ENCODE measurements at regions not wholly inside any gene's neighbourhood (a gene's known extent, or its start where the extent isn't known, plus 50 kb on each side); places are given as distances from the start of the nearest gene placed in this dataset.

GRCh38 chr5:77881528-77881927 is 105.4 kb upstream of the TBCA start:
- H2BK120ac ChIP-seq (ENCODE audit: low read depth, low read length), result peak overlapping the region; percentile 50
- H3K4me3 ChIP-seq (ENCODE audit: insufficient read depth, low read depth, low read length), result no peak overlapping the region
- H3K9me1 ChIP-seq (ENCODE audit: insufficient read depth, low read length), result peaks cover 4% of the 10 kb centered on the region; the same call in 1 of the 2 replicates
- no peaks in the 10 kb centered on the region for H3K9me3 ChIP-seq (ENCODE audit: control insufficient read depth, insufficient read depth, low read length)
- in situ Hi-C loops (cut with MboI; ENCODE audit: low sequenced_read_pairs), result no loop called here
- TF ChIP-seq MAFK (IDR thresholded peaks at IDR 0.05; ENCODE audit: low read depth, low read length) (no peak), ELK1 (IDR thresholded peaks at IDR 0.05; ENCODE audit: borderline replicate concordance, low read depth, low read length) (no peak), POLR2A (IDR thresholded peaks at IDR 0.05; ENCODE audit: low read depth, low read length) (no peak), RFX5 (IDR thresholded peaks at IDR 0.05; ENCODE audit: low read depth, low read length) (no peak), SMC3 (IDR thresholded peaks at IDR 0.05; ENCODE audit: low read depth, low read length) (no peak), BHLHE40 (IDR thresholded peaks at IDR 0.05; ENCODE audit: low read depth, low read length) (no peak), CTCF (conservative IDR thresholded peaks at IDR 0.05; ENCODE audit: low read depth, low read length) (no peak), FOS (IDR thresholded peaks at IDR 0.05; ENCODE audit: low read depth, low read length) (no peak)
- ChIA-PET POLR2A (ENCODE audit: unreplicated experiment) (no interaction called here), CTCF (no interaction called here)
- H4K8ac ChIP-seq (ENCODE audit: low read depth in 2 of 2, low read length in 2 of 2), result peak overlapping the region in 1 of 2 experiments; percentile 36; a peak in 2 of 4 replicates
- H3K18ac ChIP-seq (ENCODE audit: low read depth, low read length), result peak overlapping the region; percentile 2; the same call in 1 of the 2 replicates
- H3K14ac ChIP-seq (replicated peaks; ENCODE audit: low read depth, low read length), result no peak overlapping the region; the same call in 1 of the 2 replicates
- no peak overlapping the region for H4K5ac ChIP-seq (ENCODE audit: low read depth, low read length)
- peak overlapping the region; percentile 73; the same call in 2 of the 3 replicates for H2BK15ac ChIP-seq (ENCODE audit: low read depth, low read length)
- H2AFZ ChIP-seq (replicated peaks; ENCODE audit: low read length, poor library complexity), result no peak overlapping the region
- H2BK5ac ChIP-seq (ENCODE audit: low read depth, low read length, poor library complexity, severe bottlenecking), result no peak overlapping the region
- no peaks in the 10 kb centered on the region for H3K27me3 ChIP-seq (ENCODE audit: control insufficient read depth, insufficient read depth, low read length)
- no peak overlapping the region for H3K27ac ChIP-seq (ENCODE audit: insufficient read depth, low read length)
- H4K20me1 ChIP-seq (ENCODE audit: insufficient read depth, low read length), result no peaks in the 10 kb centered on the region
- H3K79me1 ChIP-seq (ENCODE audit: low read depth in 1 of 2, low read length in 2 of 2), result no peaks in the 10 kb centered on the region
- WGBS, 2 experiments (ENCODE audit: extremely low coverage in 2 of 2, insufficient read length in 1 of 2), result 88% methylated on average over 3 of the region's 7 CpGs; no CpG with 5 or more reads in 1 of the 2 experiments
- intact Hi-C loops (cut with micrococcal nuclease), result no loop called here
- dilution Hi-C loops (cut with HindIII; ENCODE audit: low sequenced_read_pairs, unreplicated experiment), result no loop called here
- H3K4me1 ChIP-seq (ENCODE audit: control insufficient read depth, insufficient read depth, low read length), result peaks cover 8% of the 10 kb centered on the region; the same call in 1 of the 2 replicates
- H2AK5ac ChIP-seq (ENCODE audit: low read depth, low read length), result peak overlapping the region; percentile 91; the same call in 1 of the 2 replicates
- H3K4ac ChIP-seq (ENCODE audit: low read depth, low read length), result peak overlapping the region; percentile 49
- peak overlapping the region; percentile 63 for H2BK20ac ChIP-seq (ENCODE audit: low read depth, low read length)
- H2AK9ac ChIP-seq (replicated peaks; ENCODE audit: low read depth, low read length, poor library complexity), result peak overlapping the region; percentile 29
- DNase-seq (peak; percentile 18), ATAC-seq (ENCODE audit: low read depth) (no peak)
- H3K36me3 ChIP-seq (ENCODE audit: control insufficient read depth, insufficient read depth, low read length), result no peaks in the 10 kb centered on the region
- no peak overlapping the region for H3K56ac ChIP-seq (ENCODE audit: extremely low read depth, insufficient read depth, low read length)
- no TSS peak for BruUV-seq (replicated peaks)
- peak overlapping the region; percentile 36; the same call in 1 of the 2 replicates for H4K91ac ChIP-seq (ENCODE audit: insufficient read depth, low read depth, low read length)
- no peak overlapping the region for H3K4me2 ChIP-seq (ENCODE audit: low read depth, low read length)
- no peak overlapping the region for H3K9ac ChIP-seq (ENCODE audit: low read depth, low read length)
- no peak overlapping the region for H3K23ac ChIP-seq (ENCODE audit: low read depth, low read length)

Data from IMR-90 (cell line).